Inferior parietal cortex (tissue), 1 donor: ENCODE measurements at regions not wholly inside any gene's neighbourhood (a gene's known extent, or its start where the extent isn't known, plus 50 kb on each side); places are given as distances from the start of the nearest gene placed in this dataset.
"Not testable (repeated sequence)": the region's sequence is repeated elsewhere in the genome, so short reads cannot be mapped to it uniquely, and the experiment has no call there.

ENCODE experiments used
- DNase-seq: peaks from one replicate; pipeline ENCODE4 v3.0.0-alpha.2; 2016; ENCODE audit errors: extremely low spot score

GRCh38 chr6:14217728-14218518, 100.4 kb downstream of the CD83 start:
- DNase-seq, result no peak

GRCh38 chr6:14218519-14218800, 100.9 kb downstream of the CD83 start:
- DNase-seq, result no peak

DNA sequence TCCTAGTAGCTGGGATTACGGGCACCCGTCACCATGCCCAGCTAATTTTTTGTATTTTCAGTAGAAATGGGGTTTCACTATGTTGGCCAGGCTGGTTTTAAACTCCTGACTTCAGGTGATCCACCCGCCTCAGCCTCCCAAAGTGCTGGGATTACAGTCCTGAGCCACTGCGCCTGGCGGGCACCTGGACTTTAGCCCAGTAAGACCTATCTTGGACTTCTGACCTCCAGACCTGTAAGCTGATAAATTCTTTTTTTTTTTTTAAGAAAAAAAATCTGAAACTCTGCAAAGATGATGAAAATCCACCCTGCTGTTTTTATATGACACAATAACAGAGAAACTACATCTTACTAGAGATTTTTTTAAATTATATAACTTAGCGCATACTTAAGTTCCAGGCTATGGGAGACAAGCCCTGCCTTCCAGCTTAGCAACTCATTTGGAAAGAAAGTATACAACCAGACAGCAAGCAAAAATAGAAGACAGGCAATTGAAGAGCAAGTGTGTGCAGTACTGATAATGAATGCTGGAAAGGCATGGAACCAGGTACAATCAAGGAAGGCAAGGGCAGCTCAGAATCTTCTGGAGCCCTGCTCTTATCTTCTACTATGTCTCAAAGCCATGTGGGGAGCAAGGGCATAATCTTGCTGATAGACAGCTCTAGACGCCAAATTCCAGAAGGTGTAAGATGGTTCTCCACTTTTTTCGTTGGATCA, 104.2 kb downstream of the CD83 start:
- DNase-seq, result no peak

- DNase-seq, result no peak
Measured at GRCh38 chr6:14222956-14223355, 105.4 kb downstream of the CD83 start.

DNA sequence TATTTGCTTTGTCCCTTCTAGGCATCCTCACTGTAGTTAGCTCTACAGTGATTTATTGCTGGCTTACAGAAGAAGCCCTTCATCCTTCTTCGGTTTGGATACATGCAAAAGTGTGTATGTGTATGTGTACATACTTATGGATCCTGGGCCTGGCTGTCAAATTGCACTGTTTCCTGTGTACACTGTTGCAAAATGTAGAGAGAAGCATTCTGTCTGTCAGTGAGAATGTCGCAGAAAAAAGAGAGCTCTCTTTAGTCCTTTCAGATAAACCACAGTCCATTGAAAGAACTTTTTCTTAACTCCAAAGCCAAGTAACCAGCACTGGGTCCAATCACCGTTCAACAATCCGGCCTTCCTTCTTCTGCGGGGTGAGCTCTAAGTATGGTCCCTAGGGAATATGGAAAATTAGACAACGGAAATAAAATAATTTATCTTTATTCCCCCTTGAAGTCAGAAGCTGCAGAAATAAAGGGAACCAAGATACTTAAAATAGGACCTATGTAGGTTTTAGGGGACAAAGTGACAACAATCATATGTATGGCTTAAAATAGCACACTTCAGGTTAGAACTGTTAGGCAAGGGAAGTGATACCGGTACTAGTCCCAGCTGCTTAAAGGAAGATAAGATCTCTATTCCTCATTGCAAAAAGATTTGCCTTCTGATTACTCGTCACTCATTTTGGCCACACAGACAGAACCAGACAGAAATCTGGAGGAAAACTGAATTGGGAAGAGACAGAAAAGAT, 107.0 kb downstream of the CD83 start:
- no peak for DNase-seq

DNA sequence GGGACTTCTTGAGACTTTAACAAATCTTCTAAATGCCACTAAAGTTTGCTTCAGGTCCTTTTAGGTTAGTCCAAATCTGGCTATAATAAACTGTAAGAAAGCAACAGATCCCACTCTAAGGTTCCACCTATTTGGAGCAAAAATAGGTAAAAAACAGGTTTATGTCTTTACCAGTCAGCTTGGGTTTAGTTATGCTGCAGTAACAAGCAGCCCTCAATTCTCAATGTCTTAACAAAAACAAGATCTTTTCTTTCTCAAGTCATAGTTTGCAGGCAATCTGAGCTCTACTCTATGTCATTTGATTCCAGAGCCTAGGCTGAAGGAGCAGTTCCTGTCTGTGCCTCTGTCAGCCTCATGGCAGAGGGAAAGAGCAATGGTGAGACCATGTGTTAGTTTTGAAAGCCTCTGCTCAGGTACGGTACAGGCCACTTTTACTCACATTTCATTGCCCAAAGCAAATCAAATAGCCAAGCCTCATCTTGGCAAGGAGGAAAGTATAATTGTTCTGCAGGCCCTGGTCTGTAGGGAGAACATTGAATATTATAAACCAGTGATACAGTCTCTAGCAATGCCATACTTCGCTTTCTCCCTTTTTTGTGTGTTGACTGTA, 108.6 kb downstream of the CD83 start:
- no peak for DNase-seq

- no peak for DNase-seq
Measured at GRCh38 chr6:14228571-14228970, 111.0 kb downstream of the CD83 start.

DNA sequence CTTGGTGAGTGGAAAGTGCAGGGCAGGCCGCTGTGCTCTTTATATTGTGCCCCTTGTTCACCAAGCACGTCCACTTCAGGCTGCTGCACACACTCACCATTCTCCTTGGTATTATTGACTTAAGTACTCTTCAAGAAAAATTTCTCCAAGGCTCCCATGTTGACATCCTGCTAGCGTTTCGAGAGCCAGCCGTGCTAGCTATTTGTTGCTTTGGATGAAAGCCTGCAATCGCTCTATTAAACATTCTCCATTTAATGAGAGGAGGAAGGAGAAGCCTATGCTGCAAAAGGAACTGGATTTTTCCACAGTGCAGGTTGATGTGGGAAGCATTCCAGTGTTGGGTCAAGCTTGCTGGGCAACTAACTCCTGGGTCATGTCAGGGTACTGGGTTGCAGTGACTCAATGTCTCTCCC, 113.5 kb downstream of the CD83 start:
- no peak for DNase-seq

DNA sequence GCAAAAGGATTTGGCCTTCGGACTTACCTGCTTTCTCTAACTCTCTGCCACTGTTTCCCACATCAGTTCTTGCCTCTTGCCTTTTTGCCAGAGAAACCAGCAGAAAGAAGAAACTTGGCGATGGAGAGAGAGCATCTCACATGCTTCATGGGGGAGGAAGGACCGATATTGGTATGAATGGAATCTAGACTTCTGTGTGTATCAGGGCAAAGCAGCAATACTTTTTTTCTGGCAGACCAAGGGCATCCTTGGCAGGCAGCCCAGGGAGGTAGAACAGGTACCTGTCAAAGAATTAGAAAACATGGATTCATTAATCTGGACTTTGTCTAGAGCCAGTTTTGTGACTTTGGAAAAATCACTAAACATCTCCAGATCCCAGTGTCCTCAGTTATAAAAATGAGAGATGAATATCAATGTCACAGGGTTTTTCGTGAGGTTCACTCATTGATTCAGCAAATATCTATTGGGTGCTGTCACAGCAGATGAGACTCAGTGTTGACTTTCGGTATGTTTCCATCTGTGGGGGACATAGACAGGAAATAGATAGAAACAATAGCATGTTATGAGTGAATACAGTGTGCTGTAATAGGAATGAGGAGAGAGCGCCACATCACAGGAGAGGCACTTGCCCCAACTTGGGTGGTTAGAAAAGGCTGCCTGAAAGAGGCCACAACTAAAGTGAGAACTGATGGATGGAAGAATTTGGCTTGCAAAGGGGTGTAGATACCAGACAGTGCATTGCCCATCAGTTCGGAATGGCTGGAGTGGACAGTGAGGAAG, 114.1 kb downstream of the CD83 start:
- no peak for DNase-seq

GRCh38 chr6:14232889-14233288, 115.3 kb downstream of the CD83 start:
- no peak for DNase-seq

GRCh38 chr6:14235653-14236356, 118.2 kb downstream of the CD83 start:
- DNase-seq, result no peak

DNA sequence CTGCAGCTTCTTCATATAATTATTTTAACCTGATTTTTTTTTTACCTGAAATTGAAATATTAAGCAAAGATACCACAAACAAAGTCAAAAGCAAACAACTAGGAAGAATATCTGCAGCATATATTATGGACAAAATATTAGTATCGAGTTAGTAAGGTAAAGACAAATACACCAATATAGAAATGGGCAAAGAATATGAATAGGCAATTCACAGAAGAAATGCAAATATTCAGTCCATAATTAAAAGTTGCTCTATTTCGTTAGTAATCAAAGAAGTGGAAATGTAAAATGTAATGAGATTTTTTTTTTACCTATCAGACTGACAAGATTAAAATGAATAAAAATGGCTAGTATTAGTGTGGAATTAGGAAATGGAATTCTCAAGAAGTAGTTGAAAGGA, 121.5 kb downstream of the CD83 start:
- no peak for DNase-seq

GRCh38 chr6:14240411-14241166, 123.0 kb downstream of the CD83 start:
- DNase-seq, result no peak

GRCh38 chr6:14241255-14242070, 123.9 kb downstream of the CD83 start:
- DNase-seq, result no peak

- not testable (repeated sequence) for DNase-seq
Measured at GRCh38 chr6:14242912-14243311, 125.3 kb downstream of the CD83 start.

- no peak for DNase-seq
Measured at GRCh38 chr6:14243597-14243996, 126.0 kb downstream of the CD83 start.

DNA sequence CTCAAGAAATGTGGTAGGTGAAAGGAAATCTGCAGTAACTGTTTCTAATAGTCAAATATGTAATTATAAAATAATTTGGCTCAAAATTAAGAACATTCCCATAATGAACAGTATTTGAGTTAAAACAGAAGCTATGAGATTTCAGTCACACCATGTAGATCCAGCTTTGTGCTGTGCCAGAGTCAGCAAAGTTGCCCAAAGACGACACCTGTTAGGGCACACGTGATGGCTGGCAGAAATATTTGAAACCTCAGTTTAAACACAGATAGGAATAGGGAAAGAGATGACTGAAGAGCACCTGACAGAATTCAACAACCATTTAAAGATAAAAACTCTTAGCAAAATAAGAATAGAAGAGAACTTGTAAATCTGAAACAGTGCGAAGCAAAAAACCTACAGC, 129.3 kb downstream of the CD83 start:
- no peak for DNase-seq

GRCh38 chr6:14250573-14250972, 133.0 kb downstream of the CD83 start:
- DNase-seq, result no peak

- DNase-seq, result no peak
Measured at GRCh38 chr6:14252271-14252850, 134.8 kb downstream of the CD83 start.
